Bronchial epithelial cell (primary cell): ENCODE measurements at regions not wholly inside any gene's neighbourhood (a gene's known extent, or its start where the extent isn't known, plus 50 kb on each side); places are given as distances from the start of the nearest gene placed in this dataset.

Experiments used
- DNase-seq: peaks from one replicate; pipeline ENCODE4 v3.0.0-alpha.2; 2010; ENCODE audit warnings: low read depth
- FAIRE-seq: peaks from 2 replicates; lab custom pipeline; 2011; peaks lifted over from hg19 to GRCh38; lab: Jason Lieb, UNC
- H3K27me3 ChIP-seq: 2 replicates; pipeline ENCODE4 v1.5.1; 2011; ENCODE audit warnings: low read length; ENCODE audit not compliant: control insufficient read depth, insufficient read depth
- H3K36me3 ChIP-seq: 2 replicates; pipeline ENCODE4 v1.5.1; 2011; ENCODE audit warnings: low read length; ENCODE audit not compliant: control insufficient read depth, insufficient read depth
- H3K4me3 ChIP-seq: 2 replicates; pipeline ENCODE4 v1.5.1; 2011; ENCODE audit warnings: mild to moderate bottlenecking, low read depth, low read length, control low read depth
- CTCF ChIP-seq: IDR thresholded peaks from 2 replicates; pipeline ENCODE4 v1.5.1; 2011; ENCODE audit warnings: mild to moderate bottlenecking, moderate library complexity, low read length, control low read depth, inconsistent platforms; ENCODE audit not compliant: insufficient read depth, severe bottlenecking

- Histone ChIP-seq H3K27me3 (no peaks in the 10 kb centered on the region), H3K36me3 (no peaks in the 10 kb centered on the region), H3K4me3 (no peak overlapping the region)
- FAIRE-seq: no peak
- no peak for DNase-seq
- TF ChIP-seq CTCF: no peak
These were observed 161.7 kb upstream of the UBE2E1 start for GRCh38 chr3:23644099-23644498.

GRCh38 chr3:23644676-23645075 lies 161.1 kb upstream of the UBE2E1 start:
- DNase-seq (peak; percentile 62), FAIRE-seq (no peak)
- no peaks in the 10 kb centered on the region for H3K27me3 ChIP-seq
- H3K4me3 ChIP-seq: no peak overlapping the region
- TF ChIP-seq CTCF: no peak
- H3K36me3 ChIP-seq: no peaks in the 10 kb centered on the region

- FAIRE-seq (no peak), DNase-seq (no peak)
- H3K27me3 ChIP-seq: no peaks in the 10 kb centered on the region
- no peak for TF ChIP-seq CTCF
- no peak overlapping the region for H3K4me3 ChIP-seq
- no peaks in the 10 kb centered on the region for H3K36me3 ChIP-seq
These were observed 160.1 kb upstream of the UBE2E1 start for GRCh38 chr3:23645533-23646183.

GRCh38 chr3:23646184-23646920 lies 159.4 kb upstream of the UBE2E1 start:
- FAIRE-seq: no peak
- Histone ChIP-seq H3K27me3 (no peaks in the 10 kb centered on the region), H3K4me3 (no peak overlapping the region), H3K36me3 (no peaks in the 10 kb centered on the region)
- no peak for TF ChIP-seq CTCF
- no peak for DNase-seq

- no peak for FAIRE-seq
- no peaks in the 10 kb centered on the region for H3K36me3 ChIP-seq
- TF ChIP-seq CTCF: no peak
- DNase-seq: no peak
- H3K27me3 ChIP-seq: no peaks in the 10 kb centered on the region
- H3K4me3 ChIP-seq: no peak overlapping the region
These were observed 158.0 kb upstream of the UBE2E1 start for GRCh38 chr3:23647706-23648258.
